H9 (cell line): ENCODE measurements at regions not wholly inside any gene's neighbourhood (a gene's known extent, or its start where the extent isn't known, plus 50 kb on each side); places are given as distances from the start of the nearest gene placed in this dataset.

Experiments
- DNase-seq: peaks from one replicate; pipeline ENCODE4 v3.0.0-alpha.2; 2017
- H2AFZ ChIP-seq: one replicate; pipeline ENCODE4 v1.6.1; 2013; ENCODE audit warnings: mild to moderate bottlenecking, low read length, control low read depth, moderate library complexity
- H2AK5ac ChIP-seq: 2 replicates; pipeline ENCODE4 v1.6.1; 2013; ENCODE audit warnings: low read length, control low read depth, mixed read lengths; ENCODE audit not compliant: insufficient read length
- H2BK120ac ChIP-seq: one replicate; pipeline ENCODE4 v1.6.1; 2013; ENCODE audit warnings: low read depth, mild to moderate bottlenecking, low read length, control low read depth, inconsistent platforms; ENCODE audit not compliant: poor library complexity, severe bottlenecking
- H2BK12ac ChIP-seq: 2 replicates; pipeline ENCODE4 v1.6.1; 2013; ENCODE audit warnings: low read length, control low read depth, mixed read lengths, low read depth; ENCODE audit not compliant: insufficient read length
- H2BK15ac ChIP-seq: 2 replicates; pipeline ENCODE4 v1.6.1; 2013; ENCODE audit warnings: low read depth, low read length, control low read depth
- H2BK20ac ChIP-seq: one replicate; pipeline ENCODE4 v1.6.1; 2013; ENCODE audit warnings: low read depth, mild to moderate bottlenecking, low read length, control low read depth, inconsistent platforms; ENCODE audit not compliant: poor library complexity, severe bottlenecking
- H2BK5ac ChIP-seq: 2 replicates; pipeline ENCODE4 v1.6.1; 2013; ENCODE audit warnings: low read length, control low read depth, mixed read lengths; ENCODE audit not compliant: insufficient read length
- H3K14ac ChIP-seq: 2 replicates; pipeline ENCODE4 v1.6.1; 2013; ENCODE audit warnings: low read length, control low read depth; ENCODE audit not compliant: insufficient read depth
- H3K18ac ChIP-seq: 2 replicates; pipeline ENCODE4 v1.6.1; 2013; ENCODE audit warnings: low read depth, mild to moderate bottlenecking, mixed read lengths, low read length, control low read depth; ENCODE audit not compliant: insufficient read length
- H3K23ac ChIP-seq: 2 replicates; pipeline ENCODE4 v1.6.1; 2013; ENCODE audit warnings: low read length, control low read depth, mixed read lengths, low read depth; ENCODE audit not compliant: insufficient read length
- H3K23me2 ChIP-seq: 2 replicates; pipeline ENCODE4 v1.6.1; 2013; ENCODE audit warnings: low read depth, mild to moderate bottlenecking, mixed read lengths, low read length, control low read depth; ENCODE audit not compliant: insufficient read length, poor library complexity, severe bottlenecking
- H3K27ac ChIP-seq: 2 replicates; pipeline ENCODE4 v1.5.1; 2013; ENCODE audit warnings: low read length, control low read depth, mixed read lengths, low read depth; ENCODE audit not compliant: insufficient read length
- H3K27me3 ChIP-seq: 2 replicates; pipeline ENCODE4 v1.6.1; 2013; ENCODE audit warnings: low read length, control low read depth, inconsistent platforms; ENCODE audit not compliant: insufficient read depth
- H3K4ac ChIP-seq: 2 replicates; pipeline ENCODE4 v1.6.1; 2013; ENCODE audit warnings: low read depth, mild to moderate bottlenecking, control low read depth, inconsistent platforms, low read length, moderate library complexity
- H3K4me1 ChIP-seq: 2 replicates; pipeline ENCODE4 v1.6.1; 2013; ENCODE audit warnings: low read length, control low read depth, inconsistent platforms; ENCODE audit not compliant: insufficient read depth
- H3K4me2 ChIP-seq: 2 replicates; pipeline ENCODE4 v1.6.1; 2013; ENCODE audit warnings: low read length, control low read depth, mixed read lengths; ENCODE audit not compliant: insufficient read length, insufficient read depth
- H3K56ac ChIP-seq: 2 replicates; pipeline ENCODE4 v1.6.1; 2013; ENCODE audit warnings: low read depth, mild to moderate bottlenecking, mixed read lengths, low read length, control low read depth; ENCODE audit not compliant: insufficient read length
- H3K79me1 ChIP-seq: 2 replicates; pipeline ENCODE4 v1.6.1; 2013; ENCODE audit warnings: low read depth, mild to moderate bottlenecking, moderate library complexity, low read length, control low read depth, inconsistent platforms; ENCODE audit not compliant: insufficient read depth, poor library complexity, severe bottlenecking
- H3K79me2 ChIP-seq: 2 replicates; pipeline ENCODE4 v1.6.1; 2013; ENCODE audit warnings: low read length, control low read depth, inconsistent platforms; ENCODE audit not compliant: insufficient read depth
- H3K9ac ChIP-seq: 2 replicates; pipeline ENCODE4 v1.6.1; 2013; ENCODE audit warnings: low read length, control low read depth, mixed read lengths; ENCODE audit not compliant: insufficient read length; ENCODE audit errors: extremely low read depth
- H3K9me3 ChIP-seq: one replicate; pipeline ENCODE4 v1.6.1; 2013; ENCODE audit warnings: low read depth, low read length, inconsistent platforms; ENCODE audit not compliant: control insufficient read depth
- H3T11ph ChIP-seq: one replicate; pipeline ENCODE4 v1.6.1; 2013; ENCODE audit warnings: mild to moderate bottlenecking, low read length, control low read depth, inconsistent platforms
- H4K20me1 ChIP-seq: one replicate; pipeline ENCODE4 v1.6.1; 2013; ENCODE audit not compliant: control insufficient read depth, insufficient read length, insufficient read depth
- H4K5ac ChIP-seq: 2 replicates; pipeline ENCODE4 v1.6.1; 2013; ENCODE audit warnings: low read depth, mild to moderate bottlenecking, mixed read lengths, low read length, control low read depth; ENCODE audit not compliant: insufficient read length
- H4K8ac ChIP-seq: replicated peaks from 2 replicates; pipeline ENCODE4 v1.6.1; 2013; ENCODE audit warnings: low read length, control low read depth, mixed read lengths, low read depth; ENCODE audit not compliant: insufficient read length
- H4K91ac ChIP-seq: 2 replicates; pipeline ENCODE4 v1.6.1; 2013; ENCODE audit warnings: low read depth, mild to moderate bottlenecking, moderate library complexity, mixed read lengths, low read length, control low read depth; ENCODE audit not compliant: insufficient read length
- H3K27ac Mint-ChIP-seq, 3 experiments: 2 replicates in 2 of 3; 3 replicates in 1 of 3; pipeline ENCODE4 v1.8.0; 2020 to 2021; ENCODE audit warnings: mixed read lengths in 3 of 3, mild to moderate bottlenecking in 1 of 3, moderate library complexity in 1 of 3
- H3K27me3 Mint-ChIP-seq: 2 replicates; pipeline ENCODE4 v1.8.0; 2021; ENCODE audit warnings: low read depth, mild to moderate bottlenecking, moderate library complexity, mixed read lengths
- H3K36me3 Mint-ChIP-seq, 3 experiments: 2 replicates in 2 of 3; 3 replicates in 1 of 3; pipeline ENCODE4 v1.8.0; 2020 to 2021; ENCODE audit warnings: low read depth in 3 of 3, mixed read lengths in 3 of 3; ENCODE audit not compliant: insufficient read depth in 1 of 3
- H3K4me1 Mint-ChIP-seq, 2 experiments: 2 replicates each; pipeline ENCODE4 v1.8.0; 2020; ENCODE audit warnings: mixed read lengths in 2 of 2
- H3K4me3 Mint-ChIP-seq, 2 experiments: 2 replicates in 1 of 2; 3 replicates in 1 of 2; pipeline ENCODE4 v1.8.0; 2020 to 2021; ENCODE audit warnings: mild to moderate bottlenecking in 2 of 2, mixed read lengths in 2 of 2, moderate library complexity in 1 of 2
- H3K9me3 Mint-ChIP-seq, 2 experiments: 2 replicates in 1 of 2; 3 replicates in 1 of 2; pipeline ENCODE4 v1.8.0; 2020; ENCODE audit warnings: mild to moderate bottlenecking in 2 of 2, mixed read lengths in 2 of 2, moderate library complexity in 1 of 2
- CTCF ChIP-seq: fragments of 200-600 bp; sonication (generic); conservative IDR thresholded peaks from 3 replicates; pipeline ENCODE4 v1.8.0; 2021; ENCODE audit warnings: antibody characterized with exemption, mild to moderate bottlenecking
- WGBS: extraction: QIAGEN DNeasy Blood & Tissue Kit; methylation state at CpG from one replicate; pipeline ENCODE4 v1.1.7; 2013; ENCODE audit warnings: missing lambda C conversion rate, low lambda C conversion rate, mixed read lengths; ENCODE audit not compliant: insufficient read length; ENCODE audit errors: extremely low coverage; 5-methylcytosine and 5-hydroxymethylcytosine counted together

- H3K4me1 ChIP-seq = no peaks in the 10 kb centered on the region; the same call in 1 of the 2 replicates
- no peaks in the 10 kb centered on the region for H3K36me3 Mint-ChIP-seq
- no peak overlapping the region for H3K14ac ChIP-seq
- TF ChIP-seq CTCF = peak; percentile 84
- H4K20me1 ChIP-seq = no peaks in the 10 kb centered on the region
- no peaks in the 10 kb centered on the region for H3K9me3 ChIP-seq
- H2BK12ac ChIP-seq = no peak overlapping the region
- H3K4ac ChIP-seq = no peak overlapping the region
- no peak overlapping the region for H3K4me3 Mint-ChIP-seq
- no peak overlapping the region for H2BK15ac ChIP-seq
- H2AK5ac ChIP-seq = no peak overlapping the region
- H4K5ac ChIP-seq = no peak overlapping the region
- H3K4me1 Mint-ChIP-seq = peaks cover 10 to 17% of the 10 kb centered on the region in 2 experiments
- no peaks in the 10 kb centered on the region for H3K79me2 ChIP-seq
- no peak overlapping the region for H2BK5ac ChIP-seq
- H3K4me2 ChIP-seq = no peak overlapping the region
- H4K91ac ChIP-seq = no peak overlapping the region
- H3T11ph ChIP-seq = no peak overlapping the region
- peak overlapping the region in 1 of 3 experiments; percentile 45; a peak in 1 of 7 replicates for H3K27ac Mint-ChIP-seq
- H3K9me3 Mint-ChIP-seq = peaks cover 0 to 1% of the 10 kb centered on the region in 2 experiments; a peak in 2 of 5 replicates
- no peak overlapping the region for H2AFZ ChIP-seq
- H3K27me3 ChIP-seq = no peaks in the 10 kb centered on the region
- H3K9ac ChIP-seq = no peak overlapping the region
- H3K27ac ChIP-seq = no peak overlapping the region
- no CpG with 5 or more reads among the region's 3 CpGs for WGBS
- H3K23ac ChIP-seq = no peak overlapping the region
- peaks cover 2% of the 10 kb centered on the region; the same call in 1 of the 2 replicates for H3K27me3 Mint-ChIP-seq
- peak; percentile 54 for DNase-seq
- H3K56ac ChIP-seq = no peak overlapping the region
- no peak overlapping the region for H3K18ac ChIP-seq
- H2BK120ac ChIP-seq = no peak overlapping the region
- no peaks in the 10 kb centered on the region for H3K79me1 ChIP-seq
- H4K8ac ChIP-seq = no peak overlapping the region
- H3K23me2 ChIP-seq = no peaks in the 10 kb centered on the region
- H2BK20ac ChIP-seq = no peak overlapping the region
Measured at GRCh38 chr16:19980632-19981265, 92.9 kb downstream of the GPR139 start.
